Upper lobe of right lung (tissue), 1 donor: ENCODE measurements at regions not wholly inside any gene's neighbourhood (a gene's known extent, or its start where the extent isn't known, plus 50 kb on each side); places are given as distances from the start of the nearest gene placed in this dataset.

Experiments used
- ATAC-seq: fragments of 200-7000 bp; cut with Tn5 transposase; one replicate; pipeline ENCODE4 v1.9.1; 2020; ENCODE audit warnings: mild to moderate bottlenecking, moderate library complexity
- DNase-seq: peaks from one replicate; pipeline ENCODE4 v3.0.0-alpha.2; 2020
- H3K27ac ChIP-seq: fragments of 200-600 bp; one replicate; pipeline ENCODE4 v1.8.0; 2022
- H3K27me3 ChIP-seq: fragments of 200-600 bp; one replicate; pipeline ENCODE4 v1.8.0; 2022; ENCODE audit warnings: mild to moderate bottlenecking
- H3K36me3 ChIP-seq: fragments of 200-600 bp; one replicate; pipeline ENCODE4 v1.8.0; 2022
- H3K4me1 ChIP-seq: fragments of 200-600 bp; one replicate; pipeline ENCODE4 v1.8.0; 2022
- H3K4me3 ChIP-seq: fragments of 200-600 bp; one replicate; pipeline ENCODE4 v1.8.0; 2022; ENCODE audit warnings: mild to moderate bottlenecking
- H3K9me3 ChIP-seq: fragments of 200-600 bp; one replicate; pipeline ENCODE4 v1.8.0; 2022
- CTCF ChIP-seq: fragments of 200-600 bp; IDR thresholded peaks from one replicate; pipeline ENCODE4 v1.8.0; 2022; ENCODE audit warnings: antibody characterized with exemption
- intact Hi-C: fragments of 100-400 bp; cut with DNase I; formaldehyde crosslinking; loops from one replicate; pipeline ENCODE4 v1.11.0; 2022
- donor health status: DM: no; HTN: yes; CAD: no; lungs with severe emphysema.

- no peak for TF ChIP-seq CTCF
- peaks cover 17% of the 10 kb centered on the region for H3K27me3 ChIP-seq
- no peak for DNase-seq
- no peak for ATAC-seq
- no peak overlapping the region for H3K27ac ChIP-seq
- H3K36me3 ChIP-seq: no peaks in the 10 kb centered on the region
- H3K9me3 ChIP-seq: no peaks in the 10 kb centered on the region
- H3K4me3 ChIP-seq: no peak overlapping the region
- intact Hi-C loops: no loop called here
- peaks cover 7% of the 10 kb centered on the region for H3K4me1 ChIP-seq
These were observed 174.5 kb downstream of the INHBB start for GRCh38 chr2:120520454-120520853.

- H3K4me1 ChIP-seq: peaks cover 7% of the 10 kb centered on the region
These were observed 175.3 kb downstream of the INHBB start for GRCh38 chr2:120520929-120521912.

GRCh38 chr2:120522151-120522751 is 176.3 kb downstream of the INHBB start:
- Histone ChIP-seq H3K27ac (no peak overlapping the region), H3K36me3 (no peaks in the 10 kb centered on the region), H3K4me3 (no peak overlapping the region), H3K27me3 (peaks cover 17% of the 10 kb centered on the region), H3K4me1 (no peaks in the 10 kb centered on the region), H3K9me3 (no peaks in the 10 kb centered on the region)
- ATAC-seq: no peak
- DNase-seq: no peak
- TF ChIP-seq CTCF: no peak
- intact Hi-C loops: no loop called here

More at GRCh38 chr2:120520929-120521912, 175.3 kb downstream of the INHBB start:
- no peaks in the 10 kb centered on the region for H3K36me3 ChIP-seq
- H3K27ac ChIP-seq: no peak overlapping the region
- peak; percentile 78 for ATAC-seq
- peaks cover 17% of the 10 kb centered on the region for H3K27me3 ChIP-seq
- intact Hi-C loops: no loop called here
- peak; percentile 78 for TF ChIP-seq CTCF
- no peak for DNase-seq
- H3K4me3 ChIP-seq: no peak overlapping the region
- no peaks in the 10 kb centered on the region for H3K9me3 ChIP-seq

- no peaks in the 10 kb centered on the region for H3K9me3 ChIP-seq
- TF ChIP-seq CTCF: no peak
- no peaks in the 10 kb centered on the region for H3K4me1 ChIP-seq
- intact Hi-C loops: no loop called here
- H3K27me3 ChIP-seq: peaks cover 17% of the 10 kb centered on the region
- no peak overlapping the region for H3K4me3 ChIP-seq
- no peak overlapping the region for H3K27ac ChIP-seq
- DNase-seq (no peak), ATAC-seq (no peak)
- H3K36me3 ChIP-seq: no peaks in the 10 kb centered on the region
These were observed 177.8 kb downstream of the INHBB start for GRCh38 chr2:120523766-120524165.

GRCh38 chr2:120524174-120524573 is 178.2 kb downstream of the INHBB start:
- no peak for ATAC-seq
- no peak overlapping the region for H3K4me3 ChIP-seq
- intact Hi-C loops: no loop called here
- TF ChIP-seq CTCF: no peak
- no peak for DNase-seq
- H3K27me3 ChIP-seq: peaks cover 17% of the 10 kb centered on the region
- H3K27ac ChIP-seq: no peak overlapping the region
- H3K36me3 ChIP-seq: no peaks in the 10 kb centered on the region
- H3K4me1 ChIP-seq: no peaks in the 10 kb centered on the region
- H3K9me3 ChIP-seq: no peaks in the 10 kb centered on the region
